Sigmoid colon (tissue), 6 donors: ENCODE measurements at regions not wholly inside any gene's neighbourhood (a gene's known extent, or its start where the extent isn't known, plus 50 kb on each side); places are given as distances from the start of the nearest gene placed in this dataset.
"Not testable (repeated sequence)": the region's sequence is repeated elsewhere in the genome, so short reads cannot be mapped to it uniquely, and the experiment has no call there.

ENCODE experiments used
- DNase-seq: peaks from one replicate; pipeline ENCODE4 v3.0.0-alpha.2; 2019
- H3K27ac ChIP-seq, 4 donors: fragments of 200-600 bp; sonication (generic); one replicate each; pipeline ENCODE4 v1.5.1; 2016 to 2019; ENCODE audit warnings: mild to moderate bottlenecking in 1 of 4
- H3K27me3 ChIP-seq, 3 donors: fragments of 200-600 bp; sonication (generic); one replicate each; pipeline ENCODE4 v1.5.1; 2019; ENCODE audit warnings: mild to moderate bottlenecking in 1 of 3
- H3K36me3 ChIP-seq, 4 donors: fragments of 200-600 bp; sonication (generic); one replicate each; pipeline ENCODE4 v1.5.1; 2016 to 2019
- H3K4me1 ChIP-seq, 4 donors: fragments of 200-600 bp; sonication (generic); one replicate each; pipeline ENCODE4 v1.5.1; 2017 to 2019
- H3K4me3 ChIP-seq, 4 donors: fragments of 200-600 bp; sonication (generic); one replicate each; pipeline ENCODE4 v1.5.1; 2017 to 2019; ENCODE audit warnings: mild to moderate bottlenecking in 2 of 4, moderate library complexity in 1 of 4
- H3K9me3 ChIP-seq, 4 donors: fragments of 200-600 bp in 3 of 4; sonication (generic) in 3 of 4; one replicate each; pipeline versions ENCODE4 v1.5.1 to v1.6.1; 2013 to 2019
- CTCF ChIP-seq, 4 experiments: fragments of 450-650 bp in 3 of 4; fragments of 200-600 bp in 1 of 4; IDR thresholded peaks; one replicate each; pipeline ENCODE4 v1.5.1; 2016 to 2019; ENCODE audit warnings: antibody characterized with exemption in 4 of 4, mild to moderate bottlenecking in 3 of 4, moderate library complexity in 2 of 4
- EP300 ChIP-seq, 4 donors: sonication (generic); formaldehyde crosslinking; IDR thresholded peaks; one replicate each; pipeline ENCODE4 v1.6.1; 2017; ENCODE audit warnings: antibody characterized with exemption in 4 of 4
- POLR2A ChIP-seq, 2 donors: fragments of 450-650 bp; IDR thresholded peaks; one replicate each; pipeline ENCODE4 v1.6.1; 2016; ENCODE audit warnings: antibody characterized with exemption in 2 of 2, mild to moderate bottlenecking in 2 of 2, moderate library complexity in 2 of 2
- POLR2AphosphoS5 ChIP-seq, 4 donors: sonication (generic); formaldehyde crosslinking; IDR thresholded peaks; one replicate each; pipeline ENCODE4 v1.6.1; 2017; ENCODE audit warnings: antibody characterized with exemption in 4 of 4
- WGBS, 2 donors: extraction: QIAGEN DNeasy Blood & Tissue Kit; methylation state at CpG; one replicate each; pipeline ENCODE4 v1.1.7; 2013; 5-methylcytosine and 5-hydroxymethylcytosine counted together
- intact Hi-C: fragments of 100-400 bp; cut with DNase I; formaldehyde crosslinking; loops from one replicate; pipeline ENCODE4 v1.15.1; 2023
- donor health status: healthy with polysubstance abuse.
- donor health status: healthy.

DNA sequence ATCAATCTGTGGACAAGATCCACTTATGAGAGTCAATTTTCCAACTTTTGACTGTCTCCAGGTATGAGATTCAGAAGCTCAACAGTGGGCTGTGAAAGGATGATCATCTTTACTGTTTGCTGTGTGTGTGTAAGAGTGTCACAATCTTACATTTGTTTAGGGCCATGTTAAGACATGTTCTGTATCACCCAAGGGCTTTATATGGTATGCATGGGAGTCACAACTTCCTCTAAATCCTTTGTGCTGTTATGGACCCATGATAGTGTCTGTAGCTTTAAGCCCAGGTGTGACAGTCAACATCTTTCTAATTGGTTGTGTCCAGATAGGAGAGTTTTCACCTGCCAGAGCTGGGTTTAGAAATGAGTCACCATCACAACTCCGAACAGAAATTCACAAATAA is 70.2 kb downstream of the ZNF726 start:
- WGBS, 2 donors, result 72 to 73% methylated on average over 1 of the region's 1 CpG
- H3K4me3 ChIP-seq, DNase-seq, H3K36me3 ChIP-seq, H3K27ac ChIP-seq, intact Hi-C loops, H3K4me1 ChIP-seq, H3K27me3 ChIP-seq, H3K9me3 ChIP-seq: not testable (repeated sequence)

DNA sequence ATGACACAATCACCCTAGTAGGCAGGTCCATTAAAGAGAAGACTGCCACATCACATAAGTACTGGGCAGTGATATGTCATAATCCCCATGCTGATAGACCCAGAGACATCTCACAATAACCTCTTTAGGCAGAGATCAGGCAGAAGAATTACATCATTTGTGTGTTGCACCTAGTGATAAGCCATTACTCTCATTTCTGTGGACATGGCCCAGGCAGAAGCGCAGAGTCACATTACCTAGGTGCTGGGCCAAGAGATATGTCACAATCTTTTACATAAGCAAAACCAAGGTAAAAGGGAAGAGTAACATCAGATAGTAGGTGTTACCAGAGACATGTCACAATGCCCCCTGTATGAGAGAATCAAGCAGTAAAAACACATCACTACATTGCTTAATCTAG is 71.9 kb downstream of the ZNF726 start:
- 89 to 93% methylated on average over 1 of the region's 1 CpG for WGBS, 2 donors
- H3K9me3 ChIP-seq, result no peaks in the 10 kb centered on the region
- H3K27me3 ChIP-seq, result no peaks in the 10 kb centered on the region
- no peak overlapping the region for H3K4me3 ChIP-seq
- H3K36me3 ChIP-seq, result no peaks in the 10 kb centered on the region
- no peak for DNase-seq
- intact Hi-C loops, result no loop called here
- no peak overlapping the region for H3K27ac ChIP-seq
- no peak for TF ChIP-seq CTCF (IDR thresholded peaks at IDR 0.05)
- no peak for TF ChIP-seq EP300 (IDR thresholded peaks at IDR 0.05)
- no peak for TF ChIP-seq POLR2A (IDR thresholded peaks at IDR 0.05)
- TF ChIP-seq POLR2AphosphoS5 (IDR thresholded peaks at IDR 0.05), result no peak
- H3K4me1 ChIP-seq, result no peaks in the 10 kb centered on the region

DNA sequence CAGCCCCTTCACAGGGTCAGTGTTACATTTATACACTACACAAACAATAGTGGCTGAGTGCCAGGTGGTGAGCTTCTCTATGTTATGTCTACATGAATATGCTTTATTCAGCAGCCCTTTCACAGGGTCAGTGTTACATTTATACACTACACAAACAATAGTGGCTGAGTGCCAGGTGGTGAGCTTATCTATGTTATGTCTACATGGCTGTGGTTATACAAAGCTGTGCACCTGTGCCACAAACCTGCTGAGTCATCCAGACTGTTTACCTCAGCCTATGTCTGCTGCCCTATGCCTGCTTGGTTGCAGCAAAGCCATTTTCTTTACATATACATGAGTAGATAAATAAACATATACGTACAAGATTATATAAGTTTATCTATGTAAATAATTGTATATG is 76.5 kb downstream of the ZNF726 start:
- 23 to 63% methylated on average over 1 of the region's 1 CpG for WGBS, 2 donors
- TF ChIP-seq CTCF (IDR thresholded peaks at IDR 0.05) (no peak), EP300 (IDR thresholded peaks at IDR 0.05) (no peak), POLR2AphosphoS5 (IDR thresholded peaks at IDR 0.05) (no peak), POLR2A (IDR thresholded peaks at IDR 0.05) (no peak)
- no peaks in the 10 kb centered on the region for H3K9me3 ChIP-seq

GRCh38 chr19:23992348-23992747 is 77.7 kb downstream of the ZNF726 start:
- no peak for DNase-seq

More for the DNA sequence above, 76.5 kb downstream of the ZNF726 start:
- no peak overlapping the region for H3K4me3 ChIP-seq
- no peaks in the 10 kb centered on the region for H3K36me3 ChIP-seq
- H3K4me1 ChIP-seq, result no peaks in the 10 kb centered on the region
- no peaks in the 10 kb centered on the region for H3K27me3 ChIP-seq
- DNase-seq, result no peak
- H3K27ac ChIP-seq, result no peak overlapping the region
- intact Hi-C loops, result no loop called here

DNA sequence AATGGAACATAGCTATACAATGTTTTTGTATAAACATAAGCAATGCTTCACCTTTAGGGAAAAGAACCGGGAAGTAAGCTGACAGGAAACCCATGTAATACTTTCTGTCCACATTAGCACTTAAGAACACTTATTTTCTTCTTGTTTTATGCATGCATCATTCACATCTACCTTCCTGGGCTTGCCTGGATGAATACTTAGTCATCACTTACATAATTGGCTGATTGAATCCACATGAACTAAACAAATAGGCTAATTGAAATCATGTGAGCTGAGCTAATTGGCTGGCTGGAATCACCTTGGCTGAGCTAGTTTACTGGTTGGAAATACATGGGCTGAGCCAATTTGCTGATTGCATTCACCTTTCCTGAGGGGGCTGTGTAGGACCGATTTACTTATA is 78.8 kb downstream of the ZNF726 start:
- TF ChIP-seq POLR2A (IDR thresholded peaks at IDR 0.05) (no peak), CTCF (IDR thresholded peaks at IDR 0.05) (no peak), POLR2AphosphoS5 (IDR thresholded peaks at IDR 0.05) (no peak), EP300 (IDR thresholded peaks at IDR 0.05) (no peak)
- Histone ChIP-seq H3K4me3 (no peak overlapping the region), H3K4me1 (no peaks in the 10 kb centered on the region), H3K27ac (no peak overlapping the region), H3K9me3 (no peaks in the 10 kb centered on the region), H3K27me3 (no peaks in the 10 kb centered on the region), H3K36me3 (no peaks in the 10 kb centered on the region)
- DNase-seq, result no peak
- WGBS, 2 donors, result 84 to 85% methylated on average over 2 of the region's 2 CpGs
- intact Hi-C loops, result no loop called here

More at GRCh38 chr19:23992348-23992747, 77.7 kb downstream of the ZNF726 start:
- Histone ChIP-seq H3K9me3 (no peaks in the 10 kb centered on the region), H3K27me3 (no peaks in the 10 kb centered on the region), H3K4me1 (no peaks in the 10 kb centered on the region), H3K36me3 (no peaks in the 10 kb centered on the region), H3K4me3 (no peak overlapping the region), H3K27ac (no peak overlapping the region)
- intact Hi-C loops, result no loop called here
- 45 to 60% methylated on average over 3 of the region's 3 CpGs for whole genome bisulfite sequencing, 2 donors
- no peak for TF ChIP-seq POLR2AphosphoS5 (IDR thresholded peaks at IDR 0.05)
- no peak for TF ChIP-seq CTCF (IDR thresholded peaks at IDR 0.05)
- no peak for TF ChIP-seq EP300 (IDR thresholded peaks at IDR 0.05)
- no peak for TF ChIP-seq POLR2A (IDR thresholded peaks at IDR 0.05)
